ENCODE measurements at regions not wholly inside any gene's neighbourhood (a gene's known extent, or its start where the extent isn't known, plus 50 kb on each side); places are given as distances from the start of the nearest gene placed in this dataset.

DNA sequence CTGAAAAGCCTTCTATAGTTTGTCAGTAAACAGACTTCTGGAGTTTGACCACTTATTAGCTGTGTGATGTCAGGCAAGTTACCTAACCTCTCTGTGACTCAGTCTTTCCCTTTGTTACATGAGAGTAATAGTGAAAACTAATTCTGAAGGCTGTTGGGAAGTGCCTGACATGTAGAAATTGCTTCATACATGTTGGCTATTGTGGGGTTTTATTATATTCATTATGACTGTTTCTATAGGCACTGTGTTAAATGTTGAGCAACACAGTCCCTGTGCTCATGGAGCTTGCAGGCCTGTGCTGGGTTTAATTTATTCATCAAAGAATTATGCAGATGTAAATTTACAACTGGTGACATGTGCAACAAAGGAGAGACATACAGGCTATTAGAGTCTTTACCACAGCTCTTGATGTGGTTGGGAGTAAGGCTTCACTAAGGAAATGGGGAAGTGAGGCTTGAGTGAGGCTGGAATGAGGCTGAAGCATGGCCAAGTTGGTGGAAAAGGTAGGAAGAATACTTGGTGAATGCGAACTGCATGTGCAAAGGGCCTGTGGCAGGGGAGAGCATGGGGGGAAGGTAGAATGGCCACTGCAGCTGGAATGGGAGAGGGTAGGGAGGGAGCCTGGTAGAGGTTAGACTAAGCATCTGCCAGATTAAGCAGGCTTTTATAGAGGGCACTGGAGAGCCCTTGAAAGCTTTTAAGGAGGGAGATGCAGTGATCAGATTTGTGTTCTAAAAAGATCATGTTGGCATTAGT, 236.4 kb upstream of the CRY1 start:
- ChIA-PET CTCF (interaction anchor here (0.8 to 2.0 kb wide), 2 partner anchors 24 to 198 kb away, joined by 3 to 5 read pairs; no protein-coding TSS in a partner anchor), POLR2A (no interaction called here)
- dilution Hi-C loops (cut with MboI; ENCODE audit: extremely low pct_ligation_motif_present, low sequenced_read_pairs): no loop called here

More for the DNA sequence above, 236.4 kb upstream of the CRY1 start:
- no peak for DNase-seq (ENCODE audit: low read depth, low spot score)
- no peak overlapping the region for H2AFZ ChIP-seq (ENCODE audit: low read depth, low read length)
- H3K9me3 ChIP-seq (replicated peaks; ENCODE audit: control insufficient read depth, insufficient read depth, low read length): no peaks in the 10 kb centered on the region
- no peak overlapping the region for H3K27ac ChIP-seq (ENCODE audit: insufficient read depth, low read depth, low read length)
- no peaks in the 10 kb centered on the region for H3K79me2 ChIP-seq (ENCODE audit: control insufficient read depth, insufficient read depth, low read length)
- no peaks in the 10 kb centered on the region for H3K36me3 ChIP-seq (ENCODE audit: control insufficient read depth in 2 of 2, extremely low read depth in 1 of 2, insufficient read depth in 2 of 2, low read length in 2 of 2)
- FAIRE-seq: no peak
- peaks cover 9% of the 10 kb centered on the region for H3K4me1 ChIP-seq (ENCODE audit: control insufficient read depth, extremely low read depth, insufficient read depth, low read length)
- H3K4me2 ChIP-seq (ENCODE audit: insufficient read depth, low read length): no peak overlapping the region
- TF ChIP-seq GATA2 (IDR thresholded peaks at IDR 0.05; ENCODE audit: insufficient read depth, insufficient read length, low read depth, low read length): no peak
- no peak for TF ChIP-seq JUN (IDR thresholded peaks at IDR 0.05; ENCODE audit: borderline replicate concordance, insufficient read depth, insufficient read length, low read depth)
- no peak for TF ChIP-seq EZH2 (IDR thresholded peaks at IDR 0.05; ENCODE audit: borderline replicate concordance, low read depth, low read length, severe bottlenecking)
- no peak for TF ChIP-seq FOS (IDR thresholded peaks at IDR 0.05; ENCODE audit: borderline replicate concordance, insufficient read depth, low read length)
- no peak for TF ChIP-seq POLR2AphosphoS5 (IDR thresholded peaks at IDR 0.05; ENCODE audit: insufficient read depth, low read depth, low read length)
- TF ChIP-seq POLR2A (IDR thresholded peaks at IDR 0.05; ENCODE audit: low read depth, low read length): no peak
- no peak for TF ChIP-seq MYC (IDR thresholded peaks at IDR 0.05; ENCODE audit: low read depth, low read length)
- TF ChIP-seq, protein P1, sequence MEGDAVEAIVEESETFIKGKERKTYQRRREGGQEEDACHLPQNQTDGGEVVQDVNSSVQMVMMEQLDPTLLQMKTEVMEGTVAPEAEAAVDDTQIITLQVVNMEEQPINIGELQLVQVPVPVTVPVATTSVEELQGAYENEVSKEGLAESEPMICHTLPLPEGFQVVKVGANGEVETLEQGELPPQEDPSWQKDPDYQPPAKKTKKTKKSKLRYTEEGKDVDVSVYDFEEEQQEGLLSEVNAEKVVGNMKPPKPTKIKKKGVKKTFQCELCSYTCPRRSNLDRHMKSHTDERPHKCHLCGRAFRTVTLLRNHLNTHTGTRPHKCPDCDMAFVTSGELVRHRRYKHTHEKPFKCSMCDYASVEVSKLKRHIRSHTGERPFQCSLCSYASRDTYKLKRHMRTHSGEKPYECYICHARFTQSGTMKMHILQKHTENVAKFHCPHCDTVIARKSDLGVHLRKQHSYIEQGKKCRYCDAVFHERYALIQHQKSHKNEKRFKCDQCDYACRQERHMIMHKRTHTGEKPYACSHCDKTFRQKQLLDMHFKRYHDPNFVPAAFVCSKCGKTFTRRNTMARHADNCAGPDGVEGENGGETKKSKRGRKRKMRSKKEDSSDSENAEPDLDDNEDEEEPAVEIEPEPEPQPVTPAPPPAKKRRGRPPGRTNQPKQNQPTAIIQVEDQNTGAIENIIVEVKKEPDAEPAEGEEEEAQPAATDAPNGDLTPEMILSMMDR (IDR thresholded peaks at IDR 0.05; ENCODE audit: extremely low read depth in 1 of 2, insufficient read depth in 1 of 2, low read depth in 1 of 2, low read length in 2 of 2): no peak
- TF ChIP-seq, protein P2, sequence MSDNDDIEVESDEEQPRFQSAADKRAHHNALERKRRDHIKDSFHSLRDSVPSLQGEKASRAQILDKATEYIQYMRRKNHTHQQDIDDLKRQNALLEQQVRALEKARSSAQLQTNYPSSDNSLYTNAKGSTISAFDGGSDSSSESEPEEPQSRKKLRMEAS (IDR thresholded peaks at IDR 0.05; ENCODE audit: insufficient read depth, insufficient read length): no peak
- no peak overlapping the region for H3K4me3 ChIP-seq (replicated peaks in 1 of 3; ENCODE audit: insufficient read depth in 1 of 3, low read depth in 1 of 3, low read length in 3 of 3)
- no TSS peak for BruUV-seq (replicated peaks)
- no peaks in the 10 kb centered on the region for H3K9me1 ChIP-seq (replicated peaks; ENCODE audit: control insufficient read depth, extremely low read depth, insufficient read depth, low read length)
- peaks cover 3 to 4% of the 10 kb centered on the region in 2 experiments for H3K27me3 ChIP-seq (ENCODE audit: control insufficient read depth in 2 of 2, insufficient read depth in 2 of 2, low read length in 2 of 2)
- H4K20me1 ChIP-seq (replicated peaks; ENCODE audit: control insufficient read depth, extremely low read depth, insufficient read depth, low read length): no peaks in the 10 kb centered on the region
- intact Hi-C loops (cut with micrococcal nuclease): loop anchor here (5.0 kb wide), 1 partner anchor 188 kb away; no protein-coding TSS in a partner anchor
- H3K9ac ChIP-seq (replicated peaks; ENCODE audit: extremely low read depth, insufficient read depth, low read length): no peak overlapping the region
